ENCODE measurements at regions not wholly inside any gene's neighbourhood (a gene's known extent, or its start where the extent isn't known, plus 50 kb on each side); places are given as distances from the start of the nearest gene placed in this dataset.

DNA sequence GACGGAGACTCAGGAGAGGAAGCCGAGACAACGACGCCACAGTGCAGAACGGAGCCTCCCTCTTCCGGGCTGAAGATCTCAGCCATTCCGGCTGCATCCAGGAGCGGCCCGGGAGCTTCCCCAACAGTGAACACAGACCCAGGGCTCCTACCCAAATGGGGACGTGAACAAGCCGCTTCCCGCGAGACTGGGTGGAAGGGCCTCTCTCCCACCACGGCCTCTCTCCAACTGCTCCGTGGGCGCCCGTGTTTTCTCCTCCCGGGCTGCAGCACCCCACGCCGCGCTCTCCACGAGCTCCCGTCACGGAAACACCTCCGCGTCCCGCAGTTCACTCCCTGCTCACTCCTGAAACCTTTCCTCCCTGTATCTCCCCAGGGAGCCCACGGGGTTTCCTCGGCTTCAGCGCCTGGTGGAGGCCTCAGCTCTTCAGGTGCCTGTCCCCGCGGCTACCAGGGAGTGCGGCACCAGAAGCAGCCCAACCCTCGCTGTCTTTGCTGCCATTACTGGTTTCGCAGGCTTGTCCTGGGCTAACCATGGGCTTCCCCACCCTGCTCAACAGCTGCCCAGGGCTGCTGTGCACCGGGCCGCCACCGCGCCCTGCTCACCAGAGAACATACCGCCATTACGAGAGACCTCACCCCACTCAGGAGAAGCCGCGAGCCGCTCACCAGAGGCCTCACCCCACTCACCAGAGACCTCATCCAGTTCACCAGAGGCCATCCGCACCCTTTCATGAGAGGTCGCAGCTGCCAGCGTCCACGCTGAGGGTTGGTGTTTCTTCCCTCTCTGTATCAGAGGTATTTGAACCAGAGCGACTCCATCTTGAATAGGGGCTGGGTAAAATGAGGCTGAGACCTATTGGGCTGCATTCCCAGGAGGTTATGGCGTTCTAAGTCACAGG lies 922.8 kb downstream of the QKI start (continued):
- no peak for TF ChIP-seq C11orf30 (IDR thresholded peaks at IDR 0.05; ENCODE audit: low read depth)
- peak; percentile 100 for TF ChIP-seq ERF (CRISPR knock-in tag; IDR thresholded peaks at IDR 0.05)
- TF ChIP-seq, protein P1, sequence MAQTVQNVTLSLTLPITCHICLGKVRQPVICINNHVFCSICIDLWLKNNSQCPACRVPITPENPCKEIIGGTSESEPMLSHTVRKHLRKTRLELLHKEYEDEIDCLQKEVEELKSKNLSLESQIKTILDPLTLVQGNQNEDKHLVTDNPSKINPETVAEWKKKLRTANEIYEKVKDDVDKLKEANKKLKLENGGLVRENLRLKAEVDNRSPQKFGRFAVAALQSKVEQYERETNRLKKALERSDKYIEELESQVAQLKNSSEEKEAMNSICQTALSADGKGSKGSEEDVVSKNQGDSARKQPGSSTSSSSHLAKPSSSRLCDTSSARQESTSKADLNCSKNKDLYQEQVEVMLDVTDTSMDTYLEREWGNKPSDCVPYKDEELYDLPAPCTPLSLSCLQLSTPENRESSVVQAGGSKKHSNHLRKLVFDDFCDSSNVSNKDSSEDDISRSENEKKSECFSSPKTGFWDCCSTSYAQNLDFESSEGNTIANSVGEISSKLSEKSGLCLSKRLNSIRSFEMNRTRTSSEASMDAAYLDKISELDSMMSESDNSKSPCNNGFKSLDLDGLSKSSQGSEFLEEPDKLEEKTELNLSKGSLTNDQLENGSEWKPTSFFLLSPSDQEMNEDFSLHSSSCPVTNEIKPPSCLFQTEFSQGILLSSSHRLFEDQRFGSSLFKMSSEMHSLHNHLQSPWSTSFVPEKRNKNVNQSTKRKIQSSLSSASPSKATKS (CRISPR knock-in tag; IDR thresholded peaks at IDR 0.05) = peak; percentile 96
- peak in 1 of 2 experiments; percentile 100; a peak in 2 of 4 replicates for TF ChIP-seq MAZ (CRISPR knock-in tag; conservative IDR thresholded peaks at IDR 0.05 in 1 of 2, IDR thresholded peaks at IDR 0.05 in 1 of 2)
- TF ChIP-seq ZFPM2 (CRISPR knock-in tag; IDR thresholded peaks at IDR 0.05) = peak; percentile 98
- no peak for TF ChIP-seq SMARCA5 (IDR thresholded peaks at IDR 0.05)
- TF ChIP-seq ZNF668 (CRISPR knock-in tag; IDR thresholded peaks at IDR 0.05) = peak; percentile 98
- TF ChIP-seq, protein P2, sequence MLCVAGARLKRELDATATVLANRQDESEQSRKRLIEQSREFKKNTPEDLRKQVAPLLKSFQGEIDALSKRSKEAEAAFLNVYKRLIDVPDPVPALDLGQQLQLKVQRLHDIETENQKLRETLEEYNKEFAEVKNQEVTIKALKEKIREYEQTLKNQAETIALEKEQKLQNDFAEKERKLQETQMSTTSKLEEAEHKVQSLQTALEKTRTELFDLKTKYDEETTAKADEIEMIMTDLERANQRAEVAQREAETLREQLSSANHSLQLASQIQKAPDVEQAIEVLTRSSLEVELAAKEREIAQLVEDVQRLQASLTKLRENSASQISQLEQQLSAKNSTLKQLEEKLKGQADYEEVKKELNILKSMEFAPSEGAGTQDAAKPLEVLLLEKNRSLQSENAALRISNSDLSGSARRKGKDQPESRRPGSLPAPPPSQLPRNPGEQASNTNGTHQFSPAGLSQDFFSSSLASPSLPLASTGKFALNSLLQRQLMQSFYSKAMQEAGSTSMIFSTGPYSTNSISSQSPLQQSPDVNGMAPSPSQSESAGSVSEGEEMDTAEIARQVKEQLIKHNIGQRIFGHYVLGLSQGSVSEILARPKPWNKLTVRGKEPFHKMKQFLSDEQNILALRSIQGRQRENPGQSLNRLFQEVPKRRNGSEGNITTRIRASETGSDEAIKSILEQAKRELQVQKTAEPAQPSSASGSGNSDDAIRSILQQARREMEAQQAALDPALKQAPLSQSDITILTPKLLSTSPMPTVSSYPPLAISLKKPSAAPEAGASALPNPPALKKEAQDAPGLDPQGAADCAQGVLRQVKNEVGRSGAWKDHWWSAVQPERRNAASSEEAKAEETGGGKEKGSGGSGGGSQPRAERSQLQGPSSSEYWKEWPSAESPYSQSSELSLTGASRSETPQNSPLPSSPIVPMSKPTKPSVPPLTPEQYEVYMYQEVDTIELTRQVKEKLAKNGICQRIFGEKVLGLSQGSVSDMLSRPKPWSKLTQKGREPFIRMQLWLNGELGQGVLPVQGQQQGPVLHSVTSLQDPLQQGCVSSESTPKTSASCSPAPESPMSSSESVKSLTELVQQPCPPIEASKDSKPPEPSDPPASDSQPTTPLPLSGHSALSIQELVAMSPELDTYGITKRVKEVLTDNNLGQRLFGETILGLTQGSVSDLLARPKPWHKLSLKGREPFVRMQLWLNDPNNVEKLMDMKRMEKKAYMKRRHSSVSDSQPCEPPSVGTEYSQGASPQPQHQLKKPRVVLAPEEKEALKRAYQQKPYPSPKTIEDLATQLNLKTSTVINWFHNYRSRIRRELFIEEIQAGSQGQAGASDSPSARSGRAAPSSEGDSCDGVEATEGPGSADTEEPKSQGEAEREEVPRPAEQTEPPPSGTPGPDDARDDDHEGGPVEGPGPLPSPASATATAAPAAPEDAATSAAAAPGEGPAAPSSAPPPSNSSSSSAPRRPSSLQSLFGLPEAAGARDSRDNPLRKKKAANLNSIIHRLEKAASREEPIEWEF (CRISPR knock-in tag; IDR thresholded peaks at IDR 0.05) = peak; percentile 98
- peak; percentile 77; the same call in 1 of the 2 replicates for TF ChIP-seq KDM2B (CRISPR knock-in tag; IDR thresholded peaks at IDR 0.05)
- no peak for TF ChIP-seq ETV5 (CRISPR knock-in tag; IDR thresholded peaks at IDR 0.05; ENCODE audit: low read depth)
- no peak for TF ChIP-seq SRSF9 (IDR thresholded peaks at IDR 0.05; ENCODE audit: borderline replicate concordance, low read depth, low read length)
- TF ChIP-seq, protein P3, sequence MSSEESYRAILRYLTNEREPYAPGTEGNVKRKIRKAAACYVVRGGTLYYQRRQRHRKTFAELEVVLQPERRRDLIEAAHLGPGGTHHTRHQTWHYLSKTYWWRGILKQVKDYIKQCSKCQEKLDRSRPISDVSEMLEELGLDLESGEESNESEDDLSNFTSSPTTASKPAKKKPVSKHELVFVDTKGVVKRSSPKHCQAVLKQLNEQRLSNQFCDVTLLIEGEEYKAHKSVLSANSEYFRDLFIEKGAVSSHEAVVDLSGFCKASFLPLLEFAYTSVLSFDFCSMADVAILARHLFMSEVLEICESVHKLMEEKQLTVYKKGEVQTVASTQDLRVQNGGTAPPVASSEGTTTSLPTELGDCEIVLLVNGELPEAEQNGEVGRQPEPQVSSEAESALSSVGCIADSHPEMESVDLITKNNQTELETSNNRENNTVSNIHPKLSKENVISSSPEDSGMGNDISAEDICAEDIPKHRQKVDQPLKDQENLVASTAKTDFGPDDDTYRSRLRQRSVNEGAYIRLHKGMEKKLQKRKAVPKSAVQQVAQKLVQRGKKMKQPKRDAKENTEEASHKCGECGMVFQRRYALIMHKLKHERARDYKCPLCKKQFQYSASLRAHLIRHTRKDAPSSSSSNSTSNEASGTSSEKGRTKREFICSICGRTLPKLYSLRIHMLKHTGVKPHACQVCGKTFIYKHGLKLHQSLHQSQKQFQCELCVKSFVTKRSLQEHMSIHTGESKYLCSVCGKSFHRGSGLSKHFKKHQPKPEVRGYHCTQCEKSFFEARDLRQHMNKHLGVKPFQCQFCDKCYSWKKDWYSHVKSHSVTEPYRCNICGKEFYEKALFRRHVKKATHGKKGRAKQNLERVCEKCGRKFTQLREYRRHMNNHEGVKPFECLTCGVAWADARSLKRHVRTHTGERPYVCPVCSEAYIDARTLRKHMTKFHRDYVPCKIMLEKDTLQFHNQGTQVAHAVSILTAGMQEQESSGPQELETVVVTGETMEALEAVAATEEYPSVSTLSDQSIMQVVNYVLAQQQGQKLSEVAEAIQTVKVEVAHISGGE (CRISPR knock-in tag; IDR thresholded peaks at IDR 0.05) = peak in 2 of 3 experiments; percentile 64 to 91; a peak in 4 of 6 replicates
- TF ChIP-seq ZNF24 (IDR thresholded peaks at IDR 0.05) = no peak
- TF ChIP-seq ETS2 (tag; IDR thresholded peaks at IDR 0.05; ENCODE audit: borderline replicate concordance, poor library complexity, severe bottlenecking) = peak; percentile 83
- no peak for TF ChIP-seq CBFA2T2 (conservative IDR thresholded peaks at IDR 0.05)

Data from K562 (cell line).